Psoas muscle (tissue), 7 donors: ENCODE measurements at regions not wholly inside any gene's neighbourhood (a gene's known extent, or its start where the extent isn't known, plus 50 kb on each side); places are given as distances from the start of the nearest gene placed in this dataset.

Experiments
- ATAC-seq, 4 donors: fragments of 200-7000 bp; cut with Tn5 transposase; one replicate each; pipeline ENCODE4 v1.9.1; 2020; ENCODE audit warnings: moderate library complexity in 3 of 4, mild to moderate bottlenecking in 2 of 4
- DNase-seq, 2 donors: peaks; one replicate each; pipeline ENCODE4 v3.0.0-alpha.2; 2020
- H3K27ac ChIP-seq: fragments of 200-600 bp; one replicate; pipeline ENCODE4 v1.8.0; 2022
- H3K27me3 ChIP-seq, 3 donors: fragments of 200-600 bp in 1 of 3; one replicate each; pipeline versions ENCODE4 v1.6.1 to v1.8.0; 2013 to 2022; ENCODE audit warnings: low read length in 2 of 3, mild to moderate bottlenecking in 2 of 3, moderate library complexity in 1 of 3; ENCODE audit not compliant: insufficient read depth in 3 of 3
- H3K36me3 ChIP-seq, 2 donors: fragments of 200-600 bp in 1 of 2; one replicate each; pipeline versions ENCODE4 v1.6.1 to v1.8.0; 2013 to 2022; ENCODE audit warnings: low read depth in 1 of 2, mild to moderate bottlenecking in 1 of 2, moderate library complexity in 1 of 2; ENCODE audit not compliant: insufficient read depth in 1 of 2
- H3K4me1 ChIP-seq: fragments of 200-600 bp; one replicate; pipeline ENCODE4 v1.8.0; 2022
- H3K4me3 ChIP-seq: fragments of 200-600 bp; one replicate; pipeline ENCODE4 v1.8.0; 2022; ENCODE audit warnings: mild to moderate bottlenecking
- H3K9me3 ChIP-seq: fragments of 200-600 bp; one replicate; pipeline ENCODE4 v1.8.0; 2022
- WGBS, 3 donors: extraction: QIAGEN DNeasy Blood & Tissue Kit; methylation state at CpG; one replicate each; pipeline versions ENCODE4 v1.1.6 to v1.1.7; 2013; 5-methylcytosine and 5-hydroxymethylcytosine counted together
- intact Hi-C, 2 donors: fragments of 100-400 bp; cut with DNase I; formaldehyde crosslinking; loops; one replicate each; pipeline versions ENCODE4 v1.11.0 to v1.14.2; 2022
- TF ChIP-seq, protein P1 (sequence below): fragments of 200-600 bp; IDR thresholded peaks from one replicate; pipeline ENCODE4 v1.8.0; 2022; ENCODE audit warnings: antibody characterized with exemption
- donor health status: healthy with polysubstance abuse.
- donor health status: DM: no; HTN: no; CAD: no; lungs with moderate emphysema.
- donor health status: Bipolar disorder and iron deficiency.
- donor health status: healthy.
- donor health status: DM: yes; HTN: yes; CAD: no.
- donor health status: DM: no; HTN: no; CAD: no.
- donor health status: DM: yes; HTN: yes; CAD: no.

DNA sequence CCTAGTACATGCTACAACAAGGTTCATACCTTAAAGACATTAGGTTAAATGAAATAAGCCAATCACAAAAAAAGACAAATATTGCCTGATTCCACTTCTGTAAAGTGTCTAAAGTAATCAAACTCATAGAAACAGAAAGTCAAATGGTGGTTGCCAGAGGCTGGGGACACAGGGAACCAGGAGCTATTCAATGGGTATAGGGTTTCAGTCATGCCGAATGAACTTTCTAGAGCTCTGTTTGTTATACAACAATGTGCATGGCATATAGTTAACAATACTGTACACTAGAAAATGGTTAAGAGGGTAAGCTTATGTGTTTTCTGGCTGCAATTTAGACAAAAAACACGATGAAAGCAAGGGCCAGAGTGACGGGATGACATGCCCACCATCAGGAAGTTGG, 70.8 kb upstream of the EGFLAM start:
- no peaks in the 10 kb centered on the region for H3K36me3 ChIP-seq
- H3K27ac ChIP-seq = no peak overlapping the region
- H3K4me1 ChIP-seq = peaks cover 22% of the 10 kb centered on the region
- TF ChIP-seq, protein P1, sequence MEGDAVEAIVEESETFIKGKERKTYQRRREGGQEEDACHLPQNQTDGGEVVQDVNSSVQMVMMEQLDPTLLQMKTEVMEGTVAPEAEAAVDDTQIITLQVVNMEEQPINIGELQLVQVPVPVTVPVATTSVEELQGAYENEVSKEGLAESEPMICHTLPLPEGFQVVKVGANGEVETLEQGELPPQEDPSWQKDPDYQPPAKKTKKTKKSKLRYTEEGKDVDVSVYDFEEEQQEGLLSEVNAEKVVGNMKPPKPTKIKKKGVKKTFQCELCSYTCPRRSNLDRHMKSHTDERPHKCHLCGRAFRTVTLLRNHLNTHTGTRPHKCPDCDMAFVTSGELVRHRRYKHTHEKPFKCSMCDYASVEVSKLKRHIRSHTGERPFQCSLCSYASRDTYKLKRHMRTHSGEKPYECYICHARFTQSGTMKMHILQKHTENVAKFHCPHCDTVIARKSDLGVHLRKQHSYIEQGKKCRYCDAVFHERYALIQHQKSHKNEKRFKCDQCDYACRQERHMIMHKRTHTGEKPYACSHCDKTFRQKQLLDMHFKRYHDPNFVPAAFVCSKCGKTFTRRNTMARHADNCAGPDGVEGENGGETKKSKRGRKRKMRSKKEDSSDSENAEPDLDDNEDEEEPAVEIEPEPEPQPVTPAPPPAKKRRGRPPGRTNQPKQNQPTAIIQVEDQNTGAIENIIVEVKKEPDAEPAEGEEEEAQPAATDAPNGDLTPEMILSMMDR = no peak
- DNase-seq (no peak), ATAC-seq (peak in 3 of 4 donors; percentile 41 to 52 (median 51))
- H3K9me3 ChIP-seq = no peaks in the 10 kb centered on the region
- WGBS, 3 donors = 31 to 51% (median 33%) methylated on average over 3 of the region's 3 CpGs
- H3K4me3 ChIP-seq = no peak overlapping the region
- intact Hi-C loops = no loop called here
- no peaks in the 10 kb centered on the region for H3K27me3 ChIP-seq

DNA sequence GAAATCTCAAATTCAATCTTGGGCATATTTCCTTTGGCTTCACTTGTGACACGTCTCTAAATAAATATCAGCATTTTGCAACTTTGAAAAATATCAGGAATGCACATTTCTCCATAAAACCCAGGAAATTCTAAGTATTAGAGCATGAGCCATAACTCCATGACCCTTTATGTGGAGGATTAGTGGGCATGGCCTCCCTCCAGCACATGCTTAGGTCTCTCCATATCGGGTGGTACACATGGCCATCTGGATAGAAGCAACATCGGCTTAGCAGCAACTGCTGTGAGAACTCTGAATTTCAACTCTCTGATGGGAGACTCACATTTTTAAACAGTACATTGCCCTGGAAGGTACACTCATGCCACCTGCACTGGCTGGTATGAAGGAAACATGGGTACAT, 73.7 kb upstream of the EGFLAM start:
- intact Hi-C loops = no loop called here
- Histone ChIP-seq H3K4me1 (peaks cover 22% of the 10 kb centered on the region), H3K4me3 (no peak overlapping the region), H3K27ac (no peak overlapping the region), H3K36me3 (no peaks in the 10 kb centered on the region), H3K27me3 (no peaks in the 10 kb centered on the region), H3K9me3 (no peaks in the 10 kb centered on the region)
- ATAC-seq (no peak), DNase-seq (no peak)
- TF ChIP-seq, protein P1 = no peak
- WGBS, 3 donors = 40 to 42% (median 41%) methylated on average over 3 of the region's 3 CpGs

DNA sequence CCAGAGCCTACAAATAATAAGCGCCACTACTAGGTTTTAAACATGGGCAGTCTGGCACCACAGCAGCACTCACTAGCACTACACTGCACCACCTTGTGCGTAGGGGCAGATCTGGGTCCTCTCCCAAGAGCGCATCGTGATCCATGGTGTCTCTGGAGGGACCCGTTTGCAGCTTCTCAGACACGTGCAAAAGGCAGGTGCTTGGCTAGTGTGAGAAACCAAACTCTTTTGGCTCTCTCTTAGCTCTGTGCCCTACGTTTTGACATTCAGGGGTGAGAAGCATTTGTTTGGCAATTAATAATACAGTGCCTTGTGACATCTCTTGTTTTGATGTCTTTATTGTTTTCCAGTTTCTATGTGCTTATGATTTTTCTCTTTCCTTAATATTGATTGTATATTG, 75.4 kb upstream of the EGFLAM start:
- H3K36me3 ChIP-seq = no peaks in the 10 kb centered on the region
- TF ChIP-seq, protein P1 = no peak
- no peaks in the 10 kb centered on the region for H3K9me3 ChIP-seq
- ATAC-seq (peak in 3 of 4 donors; percentile 62 to 71 (median 67)), DNase-seq (no peak)
- no peak overlapping the region for H3K27ac ChIP-seq
- 51 to 57% (median 54%) methylated on average over 7 of the region's 7 CpGs for WGBS, 3 donors
- H3K27me3 ChIP-seq = no peaks in the 10 kb centered on the region
- intact Hi-C loops = no loop called here
- no peak overlapping the region for H3K4me3 ChIP-seq
- H3K4me1 ChIP-seq = peaks cover 18% of the 10 kb centered on the region

DNA sequence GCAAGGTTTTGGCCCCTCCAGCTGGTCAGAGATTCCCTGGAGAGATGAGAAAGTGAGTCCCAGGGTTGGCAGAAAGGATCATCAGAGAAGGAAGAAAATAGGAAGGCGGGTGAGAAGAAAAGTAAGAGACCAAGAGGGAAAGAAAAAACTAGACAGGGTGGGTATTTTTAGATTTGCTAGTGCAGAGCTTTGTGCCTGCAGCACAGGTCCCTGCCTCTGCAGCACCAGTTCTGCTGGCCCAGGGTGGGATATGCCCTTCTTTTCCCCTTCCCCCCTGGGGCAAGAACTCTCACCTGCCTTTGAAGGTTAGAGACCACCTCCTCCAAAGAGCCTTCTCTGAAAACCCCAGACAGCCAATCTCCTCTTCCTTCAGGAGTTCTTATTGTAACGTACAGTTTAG, 90.3 kb upstream of the EGFLAM start:
- H3K27ac ChIP-seq = peak overlapping the region; percentile 88
- no peaks in the 10 kb centered on the region for H3K27me3 ChIP-seq
- H3K4me1 ChIP-seq = peaks cover 28% of the 10 kb centered on the region
- H3K36me3 ChIP-seq = no peaks in the 10 kb centered on the region
- WGBS, 3 donors = 20 to 37% (median 27%) methylated on average over 2 of the region's 2 CpGs
- no peaks in the 10 kb centered on the region for H3K9me3 ChIP-seq
- TF ChIP-seq, protein P1 = no peak
- DNase-seq = no peak
- peak in 2 of 4 donors; percentile 12 to 21 for ATAC-seq
- intact Hi-C loops = loop anchor here (1.0 to 10.0 kb wide), 5 partner anchors 25 to 501 kb away; partner anchors contain the start of gene GDNF (in 1 of the 2)
- peak overlapping the region; percentile 58 for H3K4me3 ChIP-seq

DNA sequence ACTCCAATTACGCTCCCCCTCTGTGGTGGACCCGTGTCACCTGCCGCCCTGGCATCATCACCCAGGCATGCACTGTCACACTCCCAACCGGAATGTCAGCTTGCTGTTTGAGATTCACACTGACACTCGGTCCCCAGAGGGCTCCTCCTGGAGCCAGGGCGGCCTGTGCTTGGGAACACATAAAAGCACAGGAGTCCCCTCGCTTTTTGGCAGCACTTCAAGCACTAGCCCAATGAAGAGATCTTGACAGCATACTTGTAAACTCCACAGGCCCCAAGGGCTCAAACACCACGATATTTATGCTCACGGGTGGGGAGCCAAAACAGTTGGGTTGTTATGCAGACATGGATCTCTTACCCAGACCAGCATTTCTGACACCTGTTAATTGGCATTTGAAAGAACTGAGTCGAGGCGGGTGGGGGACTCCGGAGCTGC, 90.8 kb upstream of the EGFLAM start:
- intact Hi-C loops = loop anchor here (2.0 to 10.0 kb wide), 6 partner anchors 33 to 500 kb away; partner anchors contain the start of gene GDNF (in 2 of the 2)
- H3K36me3 ChIP-seq = no peaks in the 10 kb centered on the region
- 11 to 23% (median 12%) methylated on average over 12 of the region's 12 CpGs for WGBS, 3 donors
- H3K27me3 ChIP-seq = no peaks in the 10 kb centered on the region
- peak overlapping the region; percentile 88 for H3K27ac ChIP-seq
- ATAC-seq (peak; percentile 74 to 85 (median 80)), DNase-seq (peak; percentile 56 to 92)
- H3K9me3 ChIP-seq = no peaks in the 10 kb centered on the region
- H3K4me3 ChIP-seq = peak overlapping the region; percentile 58
- peaks cover 28% of the 10 kb centered on the region for H3K4me1 ChIP-seq
- TF ChIP-seq, protein P1 = no peak
